ENCODE measurements at regions not wholly inside any gene's neighbourhood (a gene's known extent, or its start where the extent isn't known, plus 50 kb on each side); places are given as distances from the start of the nearest gene placed in this dataset.
A peak's percentile ranks its signal among the peaks of the same experiment; 100 is the strongest.

DNA sequence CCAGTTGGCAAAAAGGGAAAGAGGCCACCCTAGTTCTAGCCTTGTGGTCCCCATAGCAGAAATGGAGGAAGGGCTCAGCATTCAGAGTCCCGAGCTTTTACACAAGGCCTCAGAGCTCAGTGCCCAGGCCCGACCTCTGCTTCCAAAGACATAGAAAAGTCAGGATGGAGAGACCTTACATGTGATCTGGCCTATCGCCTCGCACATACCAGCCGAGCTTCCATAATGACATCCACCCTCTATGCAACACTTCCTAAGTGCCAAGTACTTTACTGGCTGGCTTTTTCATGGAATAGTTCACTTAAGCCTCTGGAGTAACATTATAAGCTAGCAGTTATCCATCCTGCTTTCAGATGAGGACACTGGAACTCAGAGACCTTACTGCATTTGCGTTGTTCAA lies 275.9 kb downstream of the FAM43A start:
- DNase-seq (ENCODE audit: extremely low read depth, low read depth), result no peak
- TF ChIP-seq, protein P1, sequence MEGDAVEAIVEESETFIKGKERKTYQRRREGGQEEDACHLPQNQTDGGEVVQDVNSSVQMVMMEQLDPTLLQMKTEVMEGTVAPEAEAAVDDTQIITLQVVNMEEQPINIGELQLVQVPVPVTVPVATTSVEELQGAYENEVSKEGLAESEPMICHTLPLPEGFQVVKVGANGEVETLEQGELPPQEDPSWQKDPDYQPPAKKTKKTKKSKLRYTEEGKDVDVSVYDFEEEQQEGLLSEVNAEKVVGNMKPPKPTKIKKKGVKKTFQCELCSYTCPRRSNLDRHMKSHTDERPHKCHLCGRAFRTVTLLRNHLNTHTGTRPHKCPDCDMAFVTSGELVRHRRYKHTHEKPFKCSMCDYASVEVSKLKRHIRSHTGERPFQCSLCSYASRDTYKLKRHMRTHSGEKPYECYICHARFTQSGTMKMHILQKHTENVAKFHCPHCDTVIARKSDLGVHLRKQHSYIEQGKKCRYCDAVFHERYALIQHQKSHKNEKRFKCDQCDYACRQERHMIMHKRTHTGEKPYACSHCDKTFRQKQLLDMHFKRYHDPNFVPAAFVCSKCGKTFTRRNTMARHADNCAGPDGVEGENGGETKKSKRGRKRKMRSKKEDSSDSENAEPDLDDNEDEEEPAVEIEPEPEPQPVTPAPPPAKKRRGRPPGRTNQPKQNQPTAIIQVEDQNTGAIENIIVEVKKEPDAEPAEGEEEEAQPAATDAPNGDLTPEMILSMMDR (IDR thresholded peaks at IDR 0.05; ENCODE audit: low read depth, low read length), result no peak

DNA sequence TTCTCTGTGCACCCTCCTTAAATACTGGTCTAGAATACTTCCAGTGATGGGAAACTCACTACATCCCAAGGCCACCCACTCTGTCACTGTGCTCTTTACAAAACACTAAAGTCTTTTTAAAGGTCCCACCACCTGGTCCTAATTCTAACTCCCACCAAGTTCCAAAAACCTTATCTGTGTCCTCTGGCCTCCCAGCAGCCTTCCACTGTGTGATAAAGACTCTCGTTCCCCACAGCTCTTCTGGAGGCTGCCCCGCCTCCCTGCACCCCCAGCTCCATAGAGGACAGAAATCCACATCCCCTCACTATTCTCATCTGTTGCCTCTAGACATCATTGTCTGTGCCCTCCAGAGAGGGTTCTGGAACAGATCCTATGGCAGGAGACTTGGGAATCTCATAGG lies 276.4 kb downstream of the FAM43A start:
- no peak for DNase-seq (ENCODE audit: extremely low read depth, low read depth)
- TF ChIP-seq, protein P1 (IDR thresholded peaks at IDR 0.05; ENCODE audit: low read depth, low read length), result no peak

DNA sequence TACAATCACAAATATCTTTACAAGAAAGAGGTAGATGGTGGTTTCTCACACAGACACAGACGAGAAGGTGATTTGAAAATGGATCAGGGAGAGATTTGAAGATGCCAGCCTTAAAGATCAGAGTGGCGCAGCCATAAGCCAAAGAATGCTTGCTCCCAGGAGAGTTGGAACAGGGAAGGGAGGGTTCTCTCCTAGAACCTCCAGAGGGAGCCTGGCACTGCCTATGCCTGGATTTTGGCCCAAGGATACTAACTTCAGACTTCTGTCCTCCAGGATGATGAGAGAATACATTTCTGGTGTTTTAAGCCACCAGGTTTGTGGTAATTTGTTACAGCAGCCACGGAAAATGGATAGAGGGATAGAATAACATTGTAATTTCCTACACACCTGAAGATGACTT lies 279.1 kb downstream of the FAM43A start:
- no peak for DNase-seq (ENCODE audit: extremely low read depth, low read depth)
- TF ChIP-seq, protein P1 (IDR thresholded peaks at IDR 0.05; ENCODE audit: low read depth, low read length), result no peak; the same call in 1 of the 2 replicates

DNA sequence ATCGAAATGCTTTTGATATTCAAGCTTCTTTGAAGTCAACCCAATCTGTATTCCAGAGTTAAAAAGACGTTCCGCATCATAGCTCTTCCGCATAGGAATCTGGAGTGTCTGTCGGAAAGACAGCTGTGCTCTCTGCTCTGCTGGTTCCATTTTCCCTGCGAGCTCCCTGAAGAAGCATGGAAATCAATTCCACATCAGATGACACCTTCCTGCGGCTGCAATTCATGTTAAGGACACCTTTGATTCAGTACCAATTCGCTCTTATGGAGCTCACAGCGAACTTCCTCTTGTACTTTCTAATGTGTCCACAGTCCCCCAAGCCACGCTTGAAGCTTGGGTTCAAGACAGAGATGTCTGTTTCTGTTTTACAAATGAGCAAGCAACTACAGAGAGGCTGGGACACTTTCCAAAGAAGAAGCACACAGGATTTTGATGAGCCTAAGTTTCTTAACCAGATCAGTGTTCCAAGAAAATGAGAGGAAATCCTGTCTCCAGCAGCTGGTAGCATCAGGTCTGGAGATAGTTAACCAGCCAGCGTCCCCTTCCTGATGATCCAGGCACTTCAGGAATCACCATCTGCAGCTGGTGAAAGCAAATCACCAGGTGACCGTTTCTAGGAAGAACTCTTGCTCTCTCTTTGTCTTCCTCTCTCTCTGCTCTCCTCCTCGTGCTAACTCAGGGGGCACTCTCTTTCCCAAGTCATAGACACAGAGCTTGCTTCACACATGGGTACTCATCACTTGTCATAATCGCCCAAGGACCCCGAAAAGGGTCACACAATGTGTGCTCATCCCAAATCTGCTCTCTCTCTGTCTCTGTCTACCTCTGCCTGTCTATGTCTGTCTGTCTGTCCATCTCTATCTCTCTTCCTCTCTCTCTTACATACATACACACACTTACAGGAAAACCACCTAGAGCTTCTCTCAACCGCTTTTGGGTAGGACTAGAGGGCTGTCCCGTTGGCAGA lies 281.8 kb downstream of the FAM43A start:
- TF ChIP-seq, protein P1 (IDR thresholded peaks at IDR 0.05; ENCODE audit: low read depth, low read length), result peak; percentile 24
- no peak for DNase-seq (ENCODE audit: extremely low read depth, low read depth)

DNA sequence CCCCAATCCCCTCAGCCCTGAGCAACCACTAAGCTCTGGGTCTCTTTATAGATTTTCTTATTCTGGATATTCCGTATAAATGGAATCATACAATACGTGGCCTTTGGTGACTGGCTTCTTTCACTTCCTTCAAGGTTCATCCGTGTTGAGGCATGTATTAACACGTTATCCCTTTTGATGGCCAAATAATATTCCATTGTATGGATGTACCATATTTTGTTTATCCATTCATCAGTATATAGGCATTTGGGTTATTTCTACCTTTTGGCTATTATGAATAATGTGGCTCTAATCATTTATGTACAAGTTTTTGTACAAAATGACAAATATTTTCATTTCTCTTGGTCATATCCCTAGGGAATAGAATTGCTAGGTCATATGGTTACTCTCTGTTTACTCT lies 284.4 kb downstream of the FAM43A start:
- no peak for DNase-seq (ENCODE audit: extremely low read depth, low read depth)
- TF ChIP-seq, protein P1 (IDR thresholded peaks at IDR 0.05; ENCODE audit: low read depth, low read length), result no peak

DNA sequence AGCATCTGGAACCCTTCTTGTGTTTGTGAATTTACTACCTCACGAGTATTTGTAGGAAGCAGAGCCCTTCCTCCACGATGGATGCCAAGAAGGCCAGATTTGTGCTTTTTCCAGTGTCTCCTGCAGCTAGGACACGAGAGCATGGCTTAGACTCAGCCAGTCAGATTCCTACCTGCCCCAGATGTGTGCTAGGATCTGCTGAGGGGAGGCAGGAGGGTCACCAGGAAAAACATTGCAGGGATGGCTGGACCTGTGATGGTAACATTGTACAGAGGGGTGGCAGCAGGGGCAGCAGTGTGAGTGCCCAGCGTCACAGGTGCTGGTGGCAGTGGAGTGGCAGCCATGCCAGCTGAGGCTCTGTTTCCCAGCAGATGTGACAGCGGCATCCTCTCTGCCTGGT lies 285.3 kb downstream of the FAM43A start:
- TF ChIP-seq, protein P1 (IDR thresholded peaks at IDR 0.05; ENCODE audit: low read depth, low read length), result no peak
- DNase-seq (ENCODE audit: extremely low read depth, low read depth), result no peak

DNA sequence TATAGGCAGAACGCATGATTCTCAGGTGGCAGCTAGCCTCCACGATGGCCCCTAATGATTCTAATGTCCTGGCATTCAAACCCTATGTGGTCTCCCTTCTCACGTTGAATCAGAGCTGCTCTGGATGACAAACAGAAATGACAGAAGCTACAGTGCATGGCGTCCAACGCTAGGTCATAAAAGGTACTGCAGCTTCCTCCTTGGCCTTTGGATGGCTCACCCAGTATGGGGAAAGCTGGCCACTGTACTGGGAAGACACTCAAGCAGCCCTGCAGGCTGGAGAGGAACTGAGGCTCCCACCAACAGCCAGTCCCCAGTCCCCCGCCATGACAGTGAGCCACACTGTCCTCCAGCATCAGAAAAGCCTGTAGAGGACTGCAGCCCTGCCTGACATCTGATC lies 286.3 kb downstream of the FAM43A start:
- TF ChIP-seq, protein P1 (IDR thresholded peaks at IDR 0.05; ENCODE audit: low read depth, low read length), result no peak
- no peak for DNase-seq (ENCODE audit: extremely low read depth, low read depth)

Data from AG09319 (cell line).